HFFc6 (cell line): ENCODE measurements at regions not wholly inside any gene's neighbourhood (a gene's known extent, or its start where the extent isn't known, plus 50 kb on each side); places are given as distances from the start of the nearest gene placed in this dataset.

ENCODE experiments used
- DNase-seq: peaks from one replicate; pipeline ENCODE4 v3.0.0-alpha.2; 2018
- H3K27ac Mint-ChIP-seq: 2 replicates; pipeline ENCODE4 v1.8.0; 2020; ENCODE audit warnings: mild to moderate bottlenecking, mixed read lengths
- H3K27me3 Mint-ChIP-seq: 2 replicates; pipeline ENCODE4 v1.8.0; 2021; ENCODE audit warnings: mild to moderate bottlenecking, moderate library complexity, mixed read lengths; ENCODE audit not compliant: insufficient read depth
- H3K36me3 Mint-ChIP-seq: 2 replicates; pipeline ENCODE4 v1.8.0; 2021; ENCODE audit warnings: low read depth, mixed read lengths
- H3K4me1 Mint-ChIP-seq: 2 replicates; pipeline ENCODE4 v1.8.0; 2020; ENCODE audit warnings: low read depth, mixed read lengths
- H3K4me3 Mint-ChIP-seq: 2 replicates; pipeline ENCODE4 v1.8.0; 2020; ENCODE audit warnings: mild to moderate bottlenecking, moderate library complexity, mixed read lengths
- H3K9me3 Mint-ChIP-seq: 2 replicates; pipeline ENCODE4 v1.8.0; 2020; ENCODE audit warnings: mild to moderate bottlenecking, mixed read lengths
- TF ChIP-seq, protein P1 (sequence below): fragments of 200-600 bp; sonication (generic); IDR thresholded peaks from 2 replicates; pipeline ENCODE4 v1.5.0; 2021; ENCODE audit warnings: antibody characterized with exemption, mild to moderate bottlenecking

DNA sequence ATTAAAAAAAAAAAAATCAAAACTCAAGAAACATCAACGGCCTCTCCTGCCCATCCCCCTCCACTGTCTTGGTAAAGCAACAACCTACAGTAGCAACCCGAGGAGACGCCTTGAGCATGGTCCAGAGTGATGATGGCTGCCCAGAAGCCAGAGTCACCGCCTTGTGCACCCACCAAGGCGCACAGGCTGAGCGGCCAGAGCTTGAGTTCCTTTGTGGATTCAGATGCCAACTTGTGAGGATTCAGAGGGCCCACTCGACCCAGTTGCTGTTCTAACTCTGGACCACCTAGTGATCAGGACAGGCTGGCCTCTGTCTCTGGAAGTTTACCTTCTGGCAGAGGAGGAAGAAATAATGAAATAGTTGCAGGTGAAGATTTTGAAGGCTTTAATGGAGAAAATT is 105.0 kb downstream of the PDCL3 start:
- Mint-ChIP-seq H3K4me3 (no peak overlapping the region), H3K27me3 (peaks cover 53% of the 10 kb centered on the region), H3K9me3 (no peaks in the 10 kb centered on the region), H3K4me1 (no peaks in the 10 kb centered on the region), H3K27ac (no peak overlapping the region), H3K36me3 (no peaks in the 10 kb centered on the region)
- DNase-seq, result no peak
- TF ChIP-seq, protein P1, sequence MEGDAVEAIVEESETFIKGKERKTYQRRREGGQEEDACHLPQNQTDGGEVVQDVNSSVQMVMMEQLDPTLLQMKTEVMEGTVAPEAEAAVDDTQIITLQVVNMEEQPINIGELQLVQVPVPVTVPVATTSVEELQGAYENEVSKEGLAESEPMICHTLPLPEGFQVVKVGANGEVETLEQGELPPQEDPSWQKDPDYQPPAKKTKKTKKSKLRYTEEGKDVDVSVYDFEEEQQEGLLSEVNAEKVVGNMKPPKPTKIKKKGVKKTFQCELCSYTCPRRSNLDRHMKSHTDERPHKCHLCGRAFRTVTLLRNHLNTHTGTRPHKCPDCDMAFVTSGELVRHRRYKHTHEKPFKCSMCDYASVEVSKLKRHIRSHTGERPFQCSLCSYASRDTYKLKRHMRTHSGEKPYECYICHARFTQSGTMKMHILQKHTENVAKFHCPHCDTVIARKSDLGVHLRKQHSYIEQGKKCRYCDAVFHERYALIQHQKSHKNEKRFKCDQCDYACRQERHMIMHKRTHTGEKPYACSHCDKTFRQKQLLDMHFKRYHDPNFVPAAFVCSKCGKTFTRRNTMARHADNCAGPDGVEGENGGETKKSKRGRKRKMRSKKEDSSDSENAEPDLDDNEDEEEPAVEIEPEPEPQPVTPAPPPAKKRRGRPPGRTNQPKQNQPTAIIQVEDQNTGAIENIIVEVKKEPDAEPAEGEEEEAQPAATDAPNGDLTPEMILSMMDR, result no peak

GRCh38 chr2:100670232-100670631 is 107.4 kb downstream of the PDCL3 start:
- no peaks in the 10 kb centered on the region for H3K4me1 Mint-ChIP-seq
- no peak overlapping the region for H3K27ac Mint-ChIP-seq
- H3K27me3 Mint-ChIP-seq, result peaks cover 52% of the 10 kb centered on the region
- no peak for DNase-seq
- no peak overlapping the region for H3K4me3 Mint-ChIP-seq
- H3K36me3 Mint-ChIP-seq, result no peaks in the 10 kb centered on the region
- H3K9me3 Mint-ChIP-seq, result no peaks in the 10 kb centered on the region
- TF ChIP-seq, protein P1, result no peak

- Mint-ChIP-seq H3K9me3 (no peaks in the 10 kb centered on the region), H3K27me3 (peaks cover 73% of the 10 kb centered on the region), H3K27ac (no peak overlapping the region), H3K4me3 (no peak overlapping the region), H3K4me1 (no peaks in the 10 kb centered on the region), H3K36me3 (no peaks in the 10 kb centered on the region)
- no peak for DNase-seq
- TF ChIP-seq, protein P1, result no peak
Measured at GRCh38 chr2:100673115-100673514, 110.3 kb downstream of the PDCL3 start.

DNA sequence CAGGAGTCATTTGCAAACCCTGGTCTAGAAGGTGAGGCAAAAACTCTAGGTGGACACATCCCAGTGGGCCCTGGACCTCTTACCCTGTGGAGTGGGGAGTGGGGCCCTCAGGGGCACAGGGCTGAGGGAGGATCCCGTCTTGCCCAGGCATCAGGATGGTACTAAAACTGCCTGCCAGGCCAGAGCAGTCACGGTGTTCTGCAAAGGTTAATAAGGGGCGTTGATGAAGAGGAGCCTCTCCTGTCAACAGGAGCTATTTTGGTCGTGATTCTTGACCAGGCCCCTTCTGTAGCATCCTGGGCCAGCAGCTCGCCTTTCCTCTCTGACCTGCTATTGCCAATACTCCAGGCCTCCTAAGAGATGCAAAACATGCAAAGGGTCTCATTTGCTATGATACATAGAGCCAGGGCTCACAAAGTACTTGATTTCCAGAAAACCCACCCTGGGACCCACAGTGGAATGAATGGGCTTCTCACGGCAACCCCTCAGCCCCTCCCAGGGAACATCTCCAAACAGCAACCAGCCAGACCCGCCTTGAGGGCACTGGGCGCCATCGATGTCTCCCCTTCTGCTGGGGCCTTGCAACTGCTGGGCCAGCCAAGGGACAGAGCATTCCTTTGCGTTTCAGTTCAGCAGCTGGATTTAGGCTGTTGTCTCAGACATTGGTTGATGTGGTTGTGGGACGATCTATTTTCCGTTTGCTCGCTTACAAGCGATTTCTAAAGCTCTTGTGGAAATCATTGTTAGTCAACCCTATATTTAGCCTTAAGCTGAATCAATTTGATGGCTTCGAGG is 111.1 kb downstream of the PDCL3 start:
- Mint-ChIP-seq H3K4me3 (no peak overlapping the region), H3K36me3 (no peaks in the 10 kb centered on the region), H3K27ac (no peak overlapping the region), H3K4me1 (no peaks in the 10 kb centered on the region), H3K9me3 (no peaks in the 10 kb centered on the region), H3K27me3 (peaks cover 68% of the 10 kb centered on the region)
- TF ChIP-seq, protein P1, result no peak
- no peak for DNase-seq

GRCh38 chr2:100674666-100675065 is 111.9 kb downstream of the PDCL3 start:
- H3K9me3 Mint-ChIP-seq, result no peaks in the 10 kb centered on the region
- peaks cover 65% of the 10 kb centered on the region for H3K27me3 Mint-ChIP-seq
- no peak overlapping the region for H3K4me3 Mint-ChIP-seq
- no peak overlapping the region for H3K27ac Mint-ChIP-seq
- DNase-seq, result no peak
- TF ChIP-seq, protein P1, result no peak
- no peaks in the 10 kb centered on the region for H3K4me1 Mint-ChIP-seq
- no peaks in the 10 kb centered on the region for H3K36me3 Mint-ChIP-seq
